ENCODE measurements at regions not wholly inside any gene's neighbourhood (a gene's known extent, or its start where the extent isn't known, plus 50 kb on each side); places are given as distances from the start of the nearest gene placed in this dataset.

GRCh38 chr17:36825951-36826350 is 111.3 kb upstream of the LHX1 start:
- Mint-ChIP-seq H3K9me3 (ENCODE audit: low read depth) (no peaks in the 10 kb centered on the region), H3K36me3 (ENCODE audit: insufficient read depth) (no peaks in the 10 kb centered on the region), H3K27me3 (peaks cover 23% of the 10 kb centered on the region), H3K4me1 (ENCODE audit: low read depth) (peaks cover 4% of the 10 kb centered on the region), H3K27ac (no peak overlapping the region), H3K4me3 (ENCODE audit: low read depth) (no peak overlapping the region)
- TF ChIP-seq CTCF (IDR thresholded peaks at IDR 0.05; ENCODE audit: unreplicated experiment): no peak
- no peak for DNase-seq (ENCODE audit: low spot score, unreplicated experiment)

- Mint-ChIP-seq H3K27me3 (peaks cover 20% of the 10 kb centered on the region), H3K9me3 (ENCODE audit: low read depth) (no peaks in the 10 kb centered on the region), H3K4me3 (ENCODE audit: low read depth) (no peak overlapping the region), H3K4me1 (ENCODE audit: low read depth) (peaks cover 4% of the 10 kb centered on the region), H3K27ac (no peak overlapping the region), H3K36me3 (ENCODE audit: insufficient read depth) (no peaks in the 10 kb centered on the region)
- TF ChIP-seq CTCF (IDR thresholded peaks at IDR 0.05; ENCODE audit: unreplicated experiment): no peak
- no peak for DNase-seq (ENCODE audit: low spot score, unreplicated experiment)
These were observed 110.2 kb upstream of the LHX1 start for GRCh38 chr17:36827081-36827480.

- no peak for TF ChIP-seq CTCF (IDR thresholded peaks at IDR 0.05; ENCODE audit: unreplicated experiment)
- Mint-ChIP-seq H3K4me1 (ENCODE audit: low read depth) (no peaks in the 10 kb centered on the region), H3K27ac (no peak overlapping the region), H3K27me3 (peaks cover 20% of the 10 kb centered on the region), H3K36me3 (ENCODE audit: insufficient read depth) (no peaks in the 10 kb centered on the region), H3K9me3 (ENCODE audit: low read depth) (no peaks in the 10 kb centered on the region), H3K4me3 (ENCODE audit: low read depth) (no peak overlapping the region)
- no peak for DNase-seq (ENCODE audit: low spot score, unreplicated experiment)
These were observed 107.6 kb upstream of the LHX1 start for GRCh38 chr17:36829676-36830075.

GRCh38 chr17:36833279-36833678 is 104.0 kb upstream of the LHX1 start:
- no peak for DNase-seq (ENCODE audit: low spot score, unreplicated experiment)
- peaks cover 3% of the 10 kb centered on the region for H3K27me3 Mint-ChIP-seq
- no peak overlapping the region for H3K4me3 Mint-ChIP-seq (ENCODE audit: low read depth)
- H3K36me3 Mint-ChIP-seq (ENCODE audit: insufficient read depth): no peaks in the 10 kb centered on the region
- peaks cover 10% of the 10 kb centered on the region for H3K4me1 Mint-ChIP-seq (ENCODE audit: low read depth)
- no peak overlapping the region for H3K27ac Mint-ChIP-seq
- no peaks in the 10 kb centered on the region for H3K9me3 Mint-ChIP-seq (ENCODE audit: low read depth)
- TF ChIP-seq CTCF (IDR thresholded peaks at IDR 0.05; ENCODE audit: unreplicated experiment): no peak

GRCh38 chr17:36835036-36835435 is 102.2 kb upstream of the LHX1 start:
- Mint-ChIP-seq H3K4me1 (ENCODE audit: low read depth) (peaks cover 11% of the 10 kb centered on the region), H3K27me3 (peaks cover 3% of the 10 kb centered on the region), H3K27ac (no peak overlapping the region), H3K4me3 (ENCODE audit: low read depth) (no peak overlapping the region), H3K36me3 (ENCODE audit: insufficient read depth) (no peaks in the 10 kb centered on the region), H3K9me3 (ENCODE audit: low read depth) (no peaks in the 10 kb centered on the region)
- no peak for TF ChIP-seq CTCF (IDR thresholded peaks at IDR 0.05; ENCODE audit: unreplicated experiment)
- DNase-seq (ENCODE audit: low spot score, unreplicated experiment): no peak
